Fibroblast of skin of scalp (primary cell): ENCODE measurements at regions not wholly inside any gene's neighbourhood (a gene's known extent, or its start where the extent isn't known, plus 50 kb on each side); places are given as distances from the start of the nearest gene placed in this dataset.
"Not testable (repeated sequence)": the region's sequence is repeated elsewhere in the genome, so short reads cannot be mapped to it uniquely, and the experiment has no call there.

Experiments
- DNase-seq: peaks from one replicate; pipeline ENCODE4 v3.0.0-alpha.2; 2013

DNA sequence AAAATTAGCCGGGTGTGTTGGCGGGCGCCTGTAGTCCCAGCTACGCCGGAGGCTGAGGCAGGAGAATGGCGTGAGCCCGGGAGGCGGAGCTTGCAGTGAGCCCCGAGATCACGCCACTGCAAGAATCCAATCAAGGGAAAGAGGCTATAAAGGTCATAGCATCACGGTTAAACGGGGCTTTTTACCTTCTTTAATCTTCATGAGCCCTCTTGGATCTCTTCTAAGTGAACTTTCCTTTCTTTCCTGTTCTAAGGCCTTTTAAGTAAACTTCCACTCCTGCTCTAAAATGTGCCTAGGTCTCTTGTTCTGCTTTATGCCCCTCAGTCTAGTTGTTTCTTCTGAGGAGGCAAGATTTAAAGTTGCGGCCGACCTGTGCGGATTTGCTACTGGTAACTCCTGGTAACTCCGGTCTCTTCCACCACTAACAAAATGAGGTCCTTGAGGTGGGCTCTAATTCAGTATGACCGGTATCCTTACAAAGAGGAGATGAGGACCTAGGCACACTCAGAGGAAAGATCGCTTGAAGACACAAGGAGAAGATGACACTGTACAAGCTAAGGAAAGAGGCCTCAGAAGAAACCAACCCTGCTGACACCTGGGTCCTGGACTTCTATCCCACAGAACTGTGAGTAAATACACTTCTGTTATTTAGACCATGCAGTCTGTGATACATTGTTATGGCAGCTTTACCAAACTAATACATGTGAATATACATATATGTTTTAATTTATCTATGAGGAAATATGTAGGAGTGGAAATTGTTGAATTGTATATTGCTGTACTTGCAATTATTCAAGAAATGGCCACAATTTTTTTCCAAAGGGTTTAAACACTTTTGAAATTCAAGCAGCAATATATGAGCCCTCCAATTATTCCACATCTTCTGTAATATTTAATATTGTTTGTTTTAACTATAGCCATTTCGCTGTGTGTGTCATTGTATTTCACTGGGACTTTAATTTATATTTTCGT lies 331.5 kb upstream of the CNTNAP2 start:
- no peak for DNase-seq

DNA sequence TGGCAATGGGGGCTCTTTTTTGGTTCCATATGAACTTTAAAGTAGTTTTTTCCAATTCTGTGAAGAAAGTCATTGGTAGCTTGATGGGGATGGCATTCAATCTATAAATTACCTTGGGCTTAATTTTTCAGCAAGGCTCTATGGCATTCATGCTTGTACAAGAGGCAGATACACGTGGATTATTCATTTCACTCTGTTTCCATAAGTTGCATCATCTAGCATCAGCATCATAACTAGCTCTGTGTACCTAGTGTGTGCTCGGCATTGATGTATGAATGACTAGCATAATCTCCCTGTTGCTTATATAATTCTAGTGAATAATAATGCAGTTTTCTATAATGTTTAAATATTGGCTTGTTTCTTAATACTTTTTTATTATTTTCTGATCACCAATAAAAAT lies 335.2 kb upstream of the CNTNAP2 start:
- DNase-seq, result not testable (repeated sequence)

DNA sequence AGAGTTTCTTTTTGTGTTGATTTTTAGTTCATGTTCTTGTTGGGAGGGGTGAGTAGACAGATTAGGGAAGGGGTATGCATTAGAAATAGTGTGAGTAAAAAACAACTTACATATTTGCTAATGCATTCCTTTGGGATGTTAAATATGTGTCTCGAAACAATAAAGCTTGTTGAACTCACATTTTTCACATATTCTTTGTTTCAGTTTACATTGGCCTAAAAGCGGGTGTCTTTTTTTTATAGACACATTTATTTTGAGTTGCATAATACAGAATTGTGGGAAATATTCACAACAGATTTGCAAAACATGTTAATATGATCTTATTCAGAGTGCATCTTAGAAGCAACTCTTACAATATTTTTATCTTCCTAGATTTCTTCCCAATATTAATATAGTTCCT lies 337.5 kb upstream of the CNTNAP2 start:
- peak; percentile 2 for DNase-seq

DNA sequence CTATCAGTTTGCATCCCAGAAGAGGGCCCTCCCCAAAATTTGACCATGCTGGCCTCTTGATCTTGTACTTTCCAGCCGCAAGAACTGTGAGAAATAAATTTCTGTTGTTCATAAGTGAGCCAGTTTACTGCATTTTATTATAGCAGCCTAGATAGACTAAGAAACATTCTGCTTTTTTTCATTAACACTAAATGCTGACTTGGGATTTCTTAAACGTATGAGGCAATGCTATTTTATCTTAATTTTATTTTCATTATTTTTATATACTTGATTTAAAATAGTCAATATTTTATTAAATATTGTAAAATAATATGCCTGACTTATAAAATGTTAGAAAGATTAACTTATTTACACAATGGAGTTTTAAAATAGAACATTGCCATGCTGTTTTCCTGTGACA lies 341.8 kb upstream of the CNTNAP2 start:
- no peak for DNase-seq

DNA sequence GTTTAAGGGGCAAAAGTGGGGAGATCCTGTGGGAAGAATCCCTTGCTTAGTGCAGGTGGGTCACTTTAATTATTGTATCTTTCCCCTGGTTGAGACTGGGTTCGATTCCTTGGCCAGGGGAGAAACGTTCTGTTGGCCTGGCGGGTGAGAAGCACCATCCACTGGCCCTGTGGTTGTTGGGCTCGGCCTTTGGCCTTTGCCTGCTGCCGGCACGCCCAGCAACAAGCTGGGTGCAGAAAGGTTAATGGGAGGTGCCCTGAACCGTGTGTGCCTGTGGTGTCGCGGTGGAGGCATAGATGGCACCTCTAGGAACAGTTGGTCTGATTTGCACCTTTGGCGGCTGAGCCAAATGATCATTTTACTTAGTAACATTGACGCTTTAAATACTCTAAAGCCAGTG lies 363.6 kb upstream of the CNTNAP2 start:
- DNase-seq, result no peak

DNA sequence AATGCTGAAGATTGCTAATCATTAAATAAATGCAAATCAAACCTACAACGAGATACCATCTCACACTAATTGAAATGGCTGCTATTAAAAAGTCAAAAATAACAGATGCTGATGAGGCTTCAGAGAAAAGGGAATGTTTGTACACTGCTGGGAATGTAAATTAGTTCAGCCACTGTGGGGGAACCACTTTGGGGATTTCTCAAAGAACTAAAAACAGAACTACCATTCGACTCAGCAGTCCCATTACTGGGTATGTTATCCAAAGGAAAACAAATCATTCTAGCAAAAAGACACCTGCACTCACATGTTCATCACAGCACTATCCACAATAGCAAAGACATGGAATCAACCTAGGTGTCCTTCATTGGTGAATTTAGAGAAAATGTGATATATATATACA lies 379.0 kb upstream of the CNTNAP2 start:
- no peak for DNase-seq

DNA sequence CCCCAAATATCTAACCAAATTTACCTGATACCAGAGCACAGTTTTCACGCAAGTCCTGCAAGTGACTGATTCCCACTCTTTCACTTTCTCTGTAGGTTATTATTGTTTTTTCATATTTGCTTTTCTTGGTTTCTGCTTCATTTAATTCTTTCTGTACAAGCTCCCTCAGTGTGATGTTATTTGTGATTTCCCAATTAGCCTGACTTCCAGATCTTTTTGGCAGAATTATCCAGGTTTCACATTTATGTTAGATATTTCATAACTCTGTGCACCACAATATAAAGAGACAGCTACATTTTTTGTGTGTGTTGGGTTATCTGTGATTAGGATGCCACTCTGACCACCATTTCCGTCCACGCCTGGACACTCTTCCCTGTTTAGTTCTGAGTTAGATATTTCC lies 381.5 kb upstream of the CNTNAP2 start:
- no peak for DNase-seq

DNA sequence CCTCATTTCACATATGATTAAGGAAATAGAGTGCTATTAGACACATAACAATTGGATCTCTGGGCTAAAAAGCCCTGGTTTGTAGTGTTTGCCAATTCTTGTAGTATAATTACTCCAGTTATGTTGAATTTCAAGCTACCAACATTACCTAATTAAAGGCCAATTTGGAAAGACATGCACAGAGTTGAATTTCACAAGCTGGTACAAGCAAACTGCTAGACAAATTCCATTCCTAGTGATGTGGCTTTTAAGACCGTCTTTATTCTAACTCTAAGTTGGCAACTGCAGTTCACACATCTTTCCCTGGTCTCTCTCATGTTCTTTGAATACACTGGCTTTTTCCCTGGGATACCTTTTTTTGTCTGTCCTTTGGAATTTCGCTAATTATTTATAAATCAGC lies 384.1 kb upstream of the CNTNAP2 start:
- no peak for DNase-seq

DNA sequence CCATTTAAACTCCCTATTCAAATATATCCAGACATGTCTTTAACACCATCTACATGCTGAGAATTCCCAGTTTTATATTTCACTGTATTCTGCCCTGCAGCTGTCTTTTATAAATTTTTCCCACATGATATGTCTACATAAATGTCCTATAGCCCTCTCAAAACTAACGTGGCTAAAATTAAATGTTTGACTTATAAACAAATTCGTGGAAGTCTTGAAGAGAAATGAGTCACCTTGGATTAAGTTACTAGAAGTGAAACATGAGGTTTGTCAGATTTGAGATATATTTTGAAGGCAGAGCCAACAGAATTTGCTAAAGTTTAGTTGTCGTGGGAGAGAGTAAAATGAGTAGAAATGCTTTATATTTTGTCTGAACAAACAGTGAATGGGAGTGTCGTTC lies 386.9 kb upstream of the CNTNAP2 start:
- no peak for DNase-seq

DNA sequence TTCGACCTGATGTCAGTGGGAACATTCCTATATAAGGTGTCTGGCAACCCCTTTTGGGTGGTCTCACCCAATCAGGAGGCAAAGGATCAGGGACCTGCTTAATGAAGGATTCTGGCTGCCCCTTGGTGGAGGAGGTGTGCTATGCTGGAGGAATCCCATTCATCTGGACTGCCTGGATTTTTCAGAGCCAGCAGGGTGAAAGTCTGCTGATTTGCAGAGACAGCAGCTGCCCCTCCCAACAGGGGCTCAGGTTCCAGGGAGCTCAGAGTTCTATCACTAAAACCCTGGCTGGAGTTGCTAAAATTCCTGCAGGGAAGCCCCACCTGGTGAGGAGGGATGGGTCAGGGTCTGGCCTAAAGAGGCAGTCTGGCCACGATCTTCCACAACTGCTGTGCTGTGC lies 398.5 kb upstream of the CNTNAP2 start:
- no peak for DNase-seq

DNA sequence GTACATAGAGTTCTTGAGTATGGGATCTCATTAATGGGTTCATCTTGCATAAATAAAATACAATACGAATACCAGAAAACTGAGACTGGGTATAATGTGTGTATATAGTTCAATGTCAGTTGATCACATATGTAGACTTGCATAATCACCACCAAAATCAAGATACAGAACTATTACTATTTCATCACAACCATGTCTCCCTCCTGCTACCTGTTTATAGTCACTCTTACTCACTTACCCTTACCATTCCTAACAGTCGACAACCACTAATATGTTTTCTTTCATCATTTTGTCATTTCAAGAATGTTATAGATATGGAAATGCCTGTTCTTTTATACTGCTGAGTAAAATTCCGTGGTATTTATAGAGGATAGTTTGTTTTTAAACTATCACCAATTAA lies 416.1 kb upstream of the CNTNAP2 start:
- no peak for DNase-seq

DNA sequence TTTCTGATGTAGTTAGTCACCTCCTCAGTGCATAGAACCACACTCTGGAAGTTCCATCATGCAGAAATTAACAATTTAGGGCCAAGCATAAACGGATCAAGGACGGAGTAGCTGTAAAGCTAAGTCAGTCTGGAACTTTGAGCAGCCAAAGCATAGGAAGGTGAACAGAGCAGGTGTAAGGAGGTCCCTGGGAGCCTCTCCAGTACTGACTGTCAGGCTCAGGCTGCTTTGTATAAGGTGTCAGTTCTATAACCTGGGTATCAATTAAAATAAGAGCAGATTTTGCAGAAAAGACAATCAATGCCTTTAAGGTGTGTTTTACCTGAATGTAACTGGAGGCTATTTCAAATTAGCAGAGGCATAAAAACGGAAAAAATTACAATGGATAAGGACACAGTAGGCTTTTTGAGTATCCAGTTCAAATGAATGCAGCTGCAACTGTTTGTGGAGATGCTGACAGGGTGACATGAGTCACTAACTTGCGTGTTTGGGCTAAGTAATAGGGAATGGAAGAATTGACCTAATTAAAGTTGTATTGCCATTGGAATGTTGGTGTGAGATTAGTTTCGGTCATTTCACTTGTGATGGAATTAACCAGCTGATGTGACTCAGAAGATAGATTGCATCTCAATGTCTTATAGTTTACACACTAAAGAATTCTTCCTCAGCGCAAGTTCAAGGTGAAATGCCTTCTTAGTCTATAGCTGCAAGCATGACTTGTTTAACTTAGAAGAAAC lies 417.9 kb upstream of the CNTNAP2 start:
- DNase-seq, result peak; percentile 29

DNA sequence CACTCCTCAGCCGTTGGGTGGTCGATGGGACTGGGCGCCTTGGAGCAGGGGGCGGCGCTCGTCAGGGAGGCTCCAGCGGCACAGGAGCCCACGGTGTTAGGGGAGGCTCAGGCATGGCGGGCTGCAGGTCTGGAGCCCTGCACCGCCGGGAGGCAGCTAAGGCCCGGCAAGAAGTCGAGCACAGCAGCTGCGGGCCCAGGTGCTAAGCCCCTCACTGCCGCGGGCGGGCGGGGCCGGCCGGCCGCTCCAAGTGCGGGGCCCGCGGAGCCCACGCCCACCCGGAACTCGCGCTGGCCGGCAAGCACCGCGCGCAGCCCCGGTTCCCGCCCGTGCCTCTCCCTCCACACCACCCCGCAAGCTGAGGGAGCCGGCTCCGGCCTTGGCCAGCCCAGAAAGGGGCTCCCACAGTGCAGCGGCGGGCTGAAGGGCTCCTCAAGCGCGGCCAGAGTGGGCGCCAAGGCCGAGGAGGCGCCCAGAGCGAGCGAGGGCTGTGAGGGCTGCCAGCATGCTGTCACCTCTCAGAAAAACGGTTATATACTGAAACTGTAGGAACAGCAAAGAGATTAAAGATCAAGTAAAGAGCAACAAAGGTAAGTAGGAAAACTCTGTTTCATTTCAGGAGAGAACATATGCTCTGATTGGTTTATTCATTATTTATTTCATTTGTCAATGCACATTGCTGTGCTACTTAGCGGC lies 419.0 kb upstream of the CNTNAP2 start:
- DNase-seq, result not testable (repeated sequence)

DNA sequence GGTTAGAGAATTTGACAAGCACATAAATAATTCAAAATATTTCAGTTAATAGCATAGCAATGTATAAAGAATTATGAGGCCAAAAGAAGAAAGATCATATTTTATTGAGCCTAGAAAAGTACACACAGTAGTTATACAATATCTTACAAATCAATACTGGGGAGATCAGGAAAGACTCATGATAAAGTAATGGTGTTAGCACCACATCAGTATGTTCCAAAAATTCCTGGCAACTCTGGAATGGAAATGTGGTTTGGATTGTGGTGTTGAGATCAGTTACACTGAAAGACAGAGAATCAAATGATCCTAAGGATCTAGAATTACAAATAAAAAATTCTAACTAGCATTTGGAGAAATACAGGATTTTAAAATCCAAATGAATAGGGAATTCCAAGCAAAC lies 420.5 kb upstream of the CNTNAP2 start:
- DNase-seq, result peak; percentile 11

DNA sequence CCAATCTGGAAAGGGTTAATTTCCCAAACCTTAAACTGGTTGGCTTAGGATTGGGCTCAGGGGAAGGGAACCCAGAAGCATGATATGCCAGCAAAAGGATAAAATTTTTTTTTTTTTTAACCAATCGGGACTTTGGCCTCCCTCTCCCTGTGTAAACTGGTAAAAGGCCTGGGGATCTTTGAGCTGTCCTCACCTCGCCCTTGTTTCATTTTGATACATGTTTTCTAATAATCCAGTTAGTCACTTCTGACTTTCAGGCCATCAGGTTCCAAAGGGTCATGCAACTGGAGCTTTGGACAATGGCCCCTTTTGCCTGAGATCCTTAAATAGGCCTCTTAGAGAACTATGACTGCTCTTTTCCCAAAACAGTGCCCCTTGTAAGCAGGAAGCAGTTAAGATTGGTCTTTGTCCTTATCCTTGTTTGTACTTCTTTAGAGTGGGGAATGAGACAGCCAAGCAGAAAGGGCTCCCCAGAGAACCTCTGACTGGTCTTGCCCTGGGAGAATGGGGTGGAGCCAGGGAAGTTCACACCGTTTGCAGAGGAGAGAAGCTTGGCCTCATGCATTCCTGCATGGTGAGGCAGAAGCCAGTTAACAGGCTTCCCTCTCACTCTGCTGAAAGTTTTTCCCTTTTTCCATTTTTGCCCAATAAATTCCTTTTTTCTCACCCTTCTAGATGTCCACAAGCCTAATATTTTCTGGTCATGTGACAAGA lies 424.2 kb upstream of the CNTNAP2 start:
- DNase-seq, result peak; percentile 32

DNA sequence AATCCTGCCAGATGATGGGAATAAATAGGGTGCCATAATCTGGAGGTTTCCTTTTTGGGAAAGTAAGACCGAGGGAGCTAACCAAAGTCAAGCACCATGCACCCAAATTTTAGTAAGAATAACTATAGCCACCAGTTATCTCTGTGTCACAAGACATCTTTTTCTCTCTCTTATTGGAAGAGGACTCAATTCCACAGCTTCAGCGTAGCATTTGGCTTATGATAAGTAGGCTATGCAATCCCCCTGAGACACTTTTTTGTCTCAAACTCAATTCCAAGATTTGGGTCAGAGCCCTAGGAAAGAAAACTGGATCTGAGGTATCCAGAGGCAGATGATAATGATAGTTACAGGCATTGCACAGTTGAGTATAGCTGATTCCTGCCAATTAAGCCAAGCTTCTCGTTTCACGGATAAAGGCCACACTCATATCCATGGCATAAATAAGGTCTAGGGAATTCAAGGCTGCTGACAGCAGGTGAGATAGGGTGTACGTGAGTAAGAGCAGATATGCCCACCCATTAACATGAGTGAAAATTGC lies 425.2 kb upstream of the CNTNAP2 start:
- no peak for DNase-seq

DNA sequence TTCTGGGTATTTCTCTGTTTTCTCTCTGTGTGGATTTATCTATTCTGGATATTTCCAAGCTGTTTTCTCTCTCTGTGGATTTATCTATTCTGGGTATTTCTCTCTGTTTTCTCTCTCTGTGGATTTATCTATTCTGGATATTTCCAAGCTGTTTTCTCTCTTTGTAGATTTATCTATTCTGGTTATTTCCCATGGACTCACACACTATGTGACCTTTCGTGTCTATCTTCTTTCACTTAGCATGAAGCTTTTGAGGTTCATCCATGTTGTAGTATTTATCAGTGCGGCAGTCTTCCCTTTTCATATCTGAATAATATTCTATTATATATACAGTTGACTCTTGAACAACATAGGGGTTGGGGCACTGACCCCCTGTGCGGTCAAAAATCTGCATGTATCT lies 435.0 kb upstream of the CNTNAP2 start:
- no peak for DNase-seq

DNA sequence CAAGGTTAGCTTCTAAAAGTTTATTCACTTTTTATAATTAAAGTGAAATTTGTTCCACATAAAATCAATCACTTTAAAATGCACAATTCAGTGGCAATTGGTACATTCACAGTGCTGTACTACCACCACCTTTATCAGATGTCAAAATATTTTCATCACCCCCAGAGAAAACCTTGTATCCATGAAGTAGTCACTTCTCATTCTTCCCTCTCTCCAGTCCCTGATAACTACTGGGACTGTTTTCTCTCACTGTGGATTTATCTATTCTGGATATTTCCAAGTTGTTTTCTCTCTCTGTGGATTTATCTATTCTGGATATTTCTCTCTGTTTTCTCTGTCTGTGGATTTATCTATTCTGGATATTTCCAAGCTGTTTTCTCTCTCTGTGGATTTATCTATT lies 435.4 kb upstream of the CNTNAP2 start:
- DNase-seq, result no peak

DNA sequence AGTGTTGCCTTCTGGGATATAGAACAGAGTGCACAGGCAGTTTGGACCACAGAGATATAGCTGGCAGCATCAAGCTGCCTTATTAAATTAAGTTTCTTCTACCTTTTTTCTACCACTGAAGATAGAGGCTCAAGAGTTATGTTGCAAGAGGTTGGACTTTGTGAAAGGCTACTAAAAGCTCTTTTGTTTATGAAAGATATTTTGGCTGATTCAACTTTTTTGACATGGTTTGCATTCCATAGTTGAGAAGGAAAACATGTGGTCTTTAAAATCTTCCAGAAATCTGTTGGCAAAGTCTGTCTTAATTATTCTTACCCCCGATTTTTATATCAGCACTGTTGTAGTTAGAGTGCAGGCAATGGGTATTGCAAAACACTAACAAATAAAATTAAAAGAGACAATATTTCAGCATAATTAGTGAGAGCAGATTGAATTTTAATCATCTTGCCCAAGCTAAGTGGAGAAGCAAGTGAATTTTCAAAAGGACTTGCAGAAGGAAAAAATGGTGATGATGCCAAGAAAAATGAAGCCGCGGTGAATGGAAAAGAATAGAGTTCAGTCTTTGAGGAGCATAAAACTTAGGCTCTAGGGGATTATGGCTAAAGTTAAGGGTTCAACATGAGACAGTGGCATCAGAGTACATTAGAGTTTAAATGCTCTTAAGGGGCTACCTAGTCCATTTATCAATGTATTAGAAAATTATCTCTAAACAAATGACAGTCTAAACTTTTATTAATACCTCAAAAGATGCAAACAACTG lies 450.9 kb upstream of the CNTNAP2 start:
- DNase-seq, result no peak

DNA sequence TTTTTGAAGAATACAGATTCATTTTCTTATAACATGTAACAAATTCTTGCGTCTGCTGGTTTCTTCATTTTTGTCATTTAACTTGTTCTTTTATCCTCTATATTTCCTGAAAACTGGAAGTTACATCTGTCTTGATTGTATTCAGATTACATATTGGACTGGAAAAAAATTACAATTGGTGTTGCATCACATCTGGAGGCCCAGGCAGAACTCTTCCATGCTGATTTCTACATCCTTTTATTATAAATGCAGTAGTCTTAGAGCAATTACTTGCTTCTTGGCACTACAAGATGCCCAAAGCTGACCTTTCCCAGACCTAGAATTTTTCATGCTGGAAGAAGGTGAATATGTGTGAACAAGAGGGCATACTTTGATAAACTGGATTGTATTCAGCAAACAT lies 460.9 kb upstream of the CNTNAP2 start:
- DNase-seq, result no peak

DNA sequence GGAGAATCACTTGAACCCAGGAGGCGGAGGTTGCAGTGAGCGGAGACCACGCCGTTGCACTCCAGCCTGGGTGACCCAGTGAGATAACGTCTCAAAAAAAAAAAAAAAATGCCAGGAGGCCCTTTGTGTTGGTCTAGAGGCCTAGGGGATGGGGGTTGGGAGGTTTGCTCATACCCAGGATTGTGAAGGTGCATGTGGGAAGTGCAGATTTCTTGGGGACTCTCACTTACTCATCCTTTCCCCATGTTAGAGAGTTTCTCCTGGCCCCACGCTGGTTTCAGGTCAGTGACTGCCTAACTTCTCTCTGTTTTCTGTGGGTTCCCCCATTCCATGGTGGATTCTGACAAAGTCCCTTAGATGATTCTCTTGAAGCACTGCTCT lies 471.5 kb upstream of the CNTNAP2 start:
- no peak for DNase-seq
